Ishikawa (cell line): ENCODE measurements at regions not wholly inside any gene's neighbourhood (a gene's known extent, or its start where the extent isn't known, plus 50 kb on each side); places are given as distances from the start of the nearest gene placed in this dataset.

Source experiments
- EP300 ChIP-seq: IDR thresholded peaks from 2 replicates; pipeline ENCODE4 v1.6.1; 2012; ENCODE audit warnings: borderline replicate concordance
- REST ChIP-seq: IDR thresholded peaks from 2 replicates; pipeline ENCODE4 v1.6.1; 2012; ENCODE audit warnings: low read depth, mild to moderate bottlenecking

GRCh38 chr9:87070336-87070735, 123.0 kb upstream of the GAS1 start:
- no peak for TF ChIP-seq EP300
- no peak for TF ChIP-seq REST
